HCT116 (cell line): ENCODE measurements at regions not wholly inside any gene's neighbourhood (a gene's known extent, or its start where the extent isn't known, plus 50 kb on each side); places are given as distances from the start of the nearest gene placed in this dataset.

Source experiments
- EGR1 ChIP-seq: IDR thresholded peaks from 2 replicates; pipeline ENCODE4 v1.6.1; 2012; ENCODE audit warnings: low read depth
- EZH2 ChIP-seq: fragments of 200-600 bp; sonication (generic); IDR thresholded peaks from 2 replicates; pipeline ENCODE4 v1.6.1; 2017; ENCODE audit warnings: antibody characterized with exemption, mixed run types
- POLR2A ChIP-seq: IDR thresholded peaks from 2 replicates; pipeline ENCODE4 v1.7.0; 2011; ENCODE audit warnings: borderline replicate concordance; ENCODE audit not compliant: insufficient read depth, insufficient read length; ENCODE audit errors: extremely low read depth
- POLR2AphosphoS5 ChIP-seq: IDR thresholded peaks from 2 replicates; pipeline ENCODE4 v1.6.1; 2011; ENCODE audit warnings: mild to moderate bottlenecking, low read depth, low read length, moderate library complexity
- SP1 ChIP-seq: IDR thresholded peaks from 2 replicates; pipeline ENCODE4 v1.6.1; 2012; ENCODE audit warnings: low read depth
- TCF7L2 ChIP-seq: IDR thresholded peaks from 2 replicates; pipeline ENCODE4 v1.7.0; 2011; ENCODE audit warnings: borderline replicate concordance, inconsistent platforms; ENCODE audit not compliant: insufficient read depth, insufficient read length; ENCODE audit errors: extremely low read depth
- TF ChIP-seq, protein P1 (sequence below), 3 experiments: fragments of 200-600 bp in 1 of 3; sonication (generic) in 1 of 3; IDR thresholded peaks in 2 of 3; conservative IDR thresholded peaks in 1 of 3; 2 replicates each; pipeline ENCODE4 v1.5.1; 2012 to 2017; ENCODE audit warnings: low read depth in 2 of 3, low read length in 2 of 3, antibody characterized with exemption in 1 of 3, borderline replicate concordance in 1 of 3, control low read depth in 1 of 3, mild to moderate bottlenecking in 1 of 3, mixed read lengths in 1 of 3, mixed run types in 1 of 3, moderate library complexity in 1 of 3; ENCODE audit not compliant: insufficient read depth in 1 of 3
- TF ChIP-seq, protein P2 (sequence below): IDR thresholded peaks from 2 replicates; pipeline ENCODE4 v1.6.1; 2012; ENCODE audit warnings: low read depth
- TF ChIP-seq, protein P3 (sequence below): IDR thresholded peaks from 2 replicates; pipeline ENCODE4 v1.6.1; 2012

GRCh38 chr9:19641046-19641445 lies 147.8 kb downstream of the SLC24A2 start:
- TF ChIP-seq, protein P1, sequence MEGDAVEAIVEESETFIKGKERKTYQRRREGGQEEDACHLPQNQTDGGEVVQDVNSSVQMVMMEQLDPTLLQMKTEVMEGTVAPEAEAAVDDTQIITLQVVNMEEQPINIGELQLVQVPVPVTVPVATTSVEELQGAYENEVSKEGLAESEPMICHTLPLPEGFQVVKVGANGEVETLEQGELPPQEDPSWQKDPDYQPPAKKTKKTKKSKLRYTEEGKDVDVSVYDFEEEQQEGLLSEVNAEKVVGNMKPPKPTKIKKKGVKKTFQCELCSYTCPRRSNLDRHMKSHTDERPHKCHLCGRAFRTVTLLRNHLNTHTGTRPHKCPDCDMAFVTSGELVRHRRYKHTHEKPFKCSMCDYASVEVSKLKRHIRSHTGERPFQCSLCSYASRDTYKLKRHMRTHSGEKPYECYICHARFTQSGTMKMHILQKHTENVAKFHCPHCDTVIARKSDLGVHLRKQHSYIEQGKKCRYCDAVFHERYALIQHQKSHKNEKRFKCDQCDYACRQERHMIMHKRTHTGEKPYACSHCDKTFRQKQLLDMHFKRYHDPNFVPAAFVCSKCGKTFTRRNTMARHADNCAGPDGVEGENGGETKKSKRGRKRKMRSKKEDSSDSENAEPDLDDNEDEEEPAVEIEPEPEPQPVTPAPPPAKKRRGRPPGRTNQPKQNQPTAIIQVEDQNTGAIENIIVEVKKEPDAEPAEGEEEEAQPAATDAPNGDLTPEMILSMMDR (IDR thresholded peaks at IDR 0.05 in 2 of 3, conservative IDR thresholded peaks at IDR 0.05 in 1 of 3; ENCODE audit: borderline replicate concordance in 1 of 3, insufficient read depth in 1 of 3, low read depth in 2 of 3, low read length in 2 of 3) = peak in 2 of 3 experiments; percentile 8 to 22; a peak in 2 of 6 replicates
- TF ChIP-seq POLR2A (no peak), EGR1 (no peak), POLR2AphosphoS5 (no peak), TCF7L2 (no peak), SP1 (no peak), EZH2 (no peak)
- TF ChIP-seq, protein P2, sequence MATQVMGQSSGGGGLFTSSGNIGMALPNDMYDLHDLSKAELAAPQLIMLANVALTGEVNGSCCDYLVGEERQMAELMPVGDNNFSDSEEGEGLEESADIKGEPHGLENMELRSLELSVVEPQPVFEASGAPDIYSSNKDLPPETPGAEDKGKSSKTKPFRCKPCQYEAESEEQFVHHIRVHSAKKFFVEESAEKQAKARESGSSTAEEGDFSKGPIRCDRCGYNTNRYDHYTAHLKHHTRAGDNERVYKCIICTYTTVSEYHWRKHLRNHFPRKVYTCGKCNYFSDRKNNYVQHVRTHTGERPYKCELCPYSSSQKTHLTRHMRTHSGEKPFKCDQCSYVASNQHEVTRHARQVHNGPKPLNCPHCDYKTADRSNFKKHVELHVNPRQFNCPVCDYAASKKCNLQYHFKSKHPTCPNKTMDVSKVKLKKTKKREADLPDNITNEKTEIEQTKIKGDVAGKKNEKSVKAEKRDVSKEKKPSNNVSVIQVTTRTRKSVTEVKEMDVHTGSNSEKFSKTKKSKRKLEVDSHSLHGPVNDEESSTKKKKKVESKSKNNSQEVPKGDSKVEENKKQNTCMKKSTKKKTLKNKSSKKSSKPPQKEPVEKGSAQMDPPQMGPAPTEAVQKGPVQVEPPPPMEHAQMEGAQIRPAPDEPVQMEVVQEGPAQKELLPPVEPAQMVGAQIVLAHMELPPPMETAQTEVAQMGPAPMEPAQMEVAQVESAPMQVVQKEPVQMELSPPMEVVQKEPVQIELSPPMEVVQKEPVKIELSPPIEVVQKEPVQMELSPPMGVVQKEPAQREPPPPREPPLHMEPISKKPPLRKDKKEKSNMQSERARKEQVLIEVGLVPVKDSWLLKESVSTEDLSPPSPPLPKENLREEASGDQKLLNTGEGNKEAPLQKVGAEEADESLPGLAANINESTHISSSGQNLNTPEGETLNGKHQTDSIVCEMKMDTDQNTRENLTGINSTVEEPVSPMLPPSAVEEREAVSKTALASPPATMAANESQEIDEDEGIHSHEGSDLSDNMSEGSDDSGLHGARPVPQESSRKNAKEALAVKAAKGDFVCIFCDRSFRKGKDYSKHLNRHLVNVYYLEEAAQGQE = no peak
- TF ChIP-seq, protein P3, sequence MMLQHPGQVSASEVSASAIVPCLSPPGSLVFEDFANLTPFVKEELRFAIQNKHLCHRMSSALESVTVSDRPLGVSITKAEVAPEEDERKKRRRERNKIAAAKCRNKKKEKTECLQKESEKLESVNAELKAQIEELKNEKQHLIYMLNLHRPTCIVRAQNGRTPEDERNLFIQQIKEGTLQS = no peak
